ENCODE measurements at regions not wholly inside any gene's neighbourhood (a gene's known extent, or its start where the extent isn't known, plus 50 kb on each side); places are given as distances from the start of the nearest gene placed in this dataset.
"Not testable (repeated sequence)": the region's sequence is repeated elsewhere in the genome, so short reads cannot be mapped to it uniquely, and the experiment has no call there.

GRCh38 chr2:90291168-90291883, 1599.9 kb downstream of the RPIA start:
- not testable (repeated sequence) for TF ChIP-seq CTCF (conservative IDR thresholded peaks at IDR 0.05); EZH2 (IDR thresholded peaks at IDR 0.05; ENCODE audit: low read depth)
